ENCODE measurements at regions not wholly inside any gene's neighbourhood (a gene's known extent, or its start where the extent isn't known, plus 50 kb on each side); places are given as distances from the start of the nearest gene placed in this dataset.

DNA sequence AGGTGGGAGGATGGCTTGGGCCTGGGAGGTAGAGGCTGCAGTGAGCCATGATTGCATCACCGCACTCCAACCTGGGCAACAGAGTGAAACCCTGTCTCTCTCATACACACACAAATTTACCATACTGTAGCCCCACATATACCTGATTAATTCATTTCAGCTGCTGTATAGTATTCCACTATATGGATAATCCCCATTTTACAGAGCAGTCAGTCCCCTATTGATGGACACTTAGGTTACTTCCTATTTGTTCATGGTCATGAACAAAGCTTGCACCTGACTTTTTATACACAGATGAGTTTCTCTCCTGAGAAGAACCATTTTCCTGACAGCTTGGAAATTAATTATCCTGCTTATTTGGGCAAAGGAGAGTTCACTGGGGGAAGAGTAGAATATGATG, 59.2 kb downstream of the EMX2 start:
- FAIRE-seq, result no peak
- H3K27ac ChIP-seq, result no peak overlapping the region
- ATAC-seq, result no peak
- H3K4me3 ChIP-seq, result no peak overlapping the region
- WGBS (ENCODE audit: missing lambda C conversion rate), result 75% methylated on average over 1 of the region's 1 CpG
- no peaks in the 10 kb centered on the region for H3K4me1 ChIP-seq
- no peak for DNase-seq (ENCODE audit: low read depth in 1 of 2, low spot score in 1 of 2)
- no peak for TF ChIP-seq CEBPB (IDR thresholded peaks at IDR 0.05)
- TF ChIP-seq JUN (IDR thresholded peaks at IDR 0.05), result no peak
- no peak for TF ChIP-seq MAFK (IDR thresholded peaks at IDR 0.05; ENCODE audit: partially characterized antibody)
- no peak for TF ChIP-seq RNF2 (IDR thresholded peaks at IDR 0.05; ENCODE audit: borderline replicate concordance, low read depth)
- TF ChIP-seq, protein P1, sequence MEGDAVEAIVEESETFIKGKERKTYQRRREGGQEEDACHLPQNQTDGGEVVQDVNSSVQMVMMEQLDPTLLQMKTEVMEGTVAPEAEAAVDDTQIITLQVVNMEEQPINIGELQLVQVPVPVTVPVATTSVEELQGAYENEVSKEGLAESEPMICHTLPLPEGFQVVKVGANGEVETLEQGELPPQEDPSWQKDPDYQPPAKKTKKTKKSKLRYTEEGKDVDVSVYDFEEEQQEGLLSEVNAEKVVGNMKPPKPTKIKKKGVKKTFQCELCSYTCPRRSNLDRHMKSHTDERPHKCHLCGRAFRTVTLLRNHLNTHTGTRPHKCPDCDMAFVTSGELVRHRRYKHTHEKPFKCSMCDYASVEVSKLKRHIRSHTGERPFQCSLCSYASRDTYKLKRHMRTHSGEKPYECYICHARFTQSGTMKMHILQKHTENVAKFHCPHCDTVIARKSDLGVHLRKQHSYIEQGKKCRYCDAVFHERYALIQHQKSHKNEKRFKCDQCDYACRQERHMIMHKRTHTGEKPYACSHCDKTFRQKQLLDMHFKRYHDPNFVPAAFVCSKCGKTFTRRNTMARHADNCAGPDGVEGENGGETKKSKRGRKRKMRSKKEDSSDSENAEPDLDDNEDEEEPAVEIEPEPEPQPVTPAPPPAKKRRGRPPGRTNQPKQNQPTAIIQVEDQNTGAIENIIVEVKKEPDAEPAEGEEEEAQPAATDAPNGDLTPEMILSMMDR (IDR thresholded peaks at IDR 0.05), result no peak
- no peak for TF ChIP-seq MAX (IDR thresholded peaks at IDR 0.05)
- TF ChIP-seq RAD21 (conservative IDR thresholded peaks at IDR 0.05 in 1 of 2, IDR thresholded peaks at IDR 0.05 in 1 of 2), result no peak
- no peak for TF ChIP-seq RARB (CRISPR knock-in tag; IDR thresholded peaks at IDR 0.05)
- no peak for TF ChIP-seq GATA3 (IDR thresholded peaks at IDR 0.05; ENCODE audit: borderline replicate concordance)
- no peak for TF ChIP-seq ZSCAN20 (CRISPR knock-in tag; IDR thresholded peaks at IDR 0.05)
- TF ChIP-seq HEYL (CRISPR knock-in tag; IDR thresholded peaks at IDR 0.05), result no peak
- no peak for TF ChIP-seq ESRRA (IDR thresholded peaks at IDR 0.05; ENCODE audit: borderline replicate concordance, low read length)
- no peak for TF ChIP-seq KDM5A (IDR thresholded peaks at IDR 0.05)
- TF ChIP-seq CBX2 (IDR thresholded peaks at IDR 0.05; ENCODE audit: borderline replicate concordance, low read depth), result no peak
- no peak for TF ChIP-seq NFE2L2 (conservative IDR thresholded peaks at IDR 0.05; ENCODE audit: low read length)
- TF ChIP-seq JUNB (IDR thresholded peaks at IDR 0.05), result no peak
- POLR2A ChIA-PET, result no interaction called here
- H3K9me3 ChIP-seq, result no peaks in the 10 kb centered on the region
- CTCF ChIA-PET, result interaction anchor here (1.5 kb wide), 1 partner anchor 105 kb away, joined by 3 read pairs; no protein-coding TSS in a partner anchor
- H3K4me2 ChIP-seq, result no peak overlapping the region

- DNase-seq (ENCODE audit: low read depth in 1 of 2, low spot score in 1 of 2) (no peak), ATAC-seq (no peak), FAIRE-seq (no peak)
- ChIA-PET CTCF (no interaction called here), POLR2A (no interaction called here)
- Histone ChIP-seq H3K4me1 (no peaks in the 10 kb centered on the region), H3K9me3 (no peaks in the 10 kb centered on the region), H3K4me2 (no peak overlapping the region), H3K27ac (no peak overlapping the region), H3K4me3 (no peak overlapping the region)
- no peak for TF ChIP-seq RNF2 (IDR thresholded peaks at IDR 0.05; ENCODE audit: borderline replicate concordance, low read depth)
- TF ChIP-seq JUNB (IDR thresholded peaks at IDR 0.05), result no peak
- TF ChIP-seq, protein P2, sequence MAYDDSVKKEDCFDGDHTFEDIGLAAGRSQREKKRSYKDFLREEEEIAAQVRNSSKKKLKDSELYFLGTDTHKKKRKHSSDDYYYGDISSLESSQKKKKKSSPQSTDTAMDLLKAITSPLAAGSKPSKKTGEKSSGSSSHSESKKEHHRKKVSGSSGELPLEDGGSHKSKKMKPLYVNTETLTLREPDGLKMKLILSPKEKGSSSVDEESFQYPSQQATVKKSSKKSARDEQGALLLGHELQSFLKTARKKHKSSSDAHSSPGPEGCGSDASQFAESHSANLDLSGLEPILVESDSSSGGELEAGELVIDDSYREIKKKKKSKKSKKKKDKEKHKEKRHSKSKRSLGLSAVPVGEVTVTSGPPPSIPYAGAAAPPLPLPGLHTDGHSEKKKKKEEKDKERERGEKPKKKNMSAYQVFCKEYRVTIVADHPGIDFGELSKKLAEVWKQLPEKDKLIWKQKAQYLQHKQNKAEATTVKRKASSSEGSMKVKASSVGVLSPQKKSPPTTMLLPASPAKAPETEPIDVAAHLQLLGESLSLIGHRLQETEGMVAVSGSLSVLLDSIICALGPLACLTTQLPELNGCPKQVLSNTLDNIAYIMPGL (CRISPR knock-in tag; IDR thresholded peaks at IDR 0.05; ENCODE audit: borderline replicate concordance), result no peak
- TF ChIP-seq CHD4 (IDR thresholded peaks at IDR 0.05; ENCODE audit: borderline replicate concordance), result no peak
- no peak for TF ChIP-seq FOSB (CRISPR knock-in tag; IDR thresholded peaks at IDR 0.05)
- TF ChIP-seq NPAS2 (CRISPR knock-in tag; IDR thresholded peaks at IDR 0.05; ENCODE audit: borderline replicate concordance), result no peak
- WGBS (ENCODE audit: missing lambda C conversion rate), result 51% methylated on average over 6 of the region's 6 CpGs
Measured at GRCh38 chr10:117603081-117603480, 60.5 kb downstream of the EMX2 start.

DNA sequence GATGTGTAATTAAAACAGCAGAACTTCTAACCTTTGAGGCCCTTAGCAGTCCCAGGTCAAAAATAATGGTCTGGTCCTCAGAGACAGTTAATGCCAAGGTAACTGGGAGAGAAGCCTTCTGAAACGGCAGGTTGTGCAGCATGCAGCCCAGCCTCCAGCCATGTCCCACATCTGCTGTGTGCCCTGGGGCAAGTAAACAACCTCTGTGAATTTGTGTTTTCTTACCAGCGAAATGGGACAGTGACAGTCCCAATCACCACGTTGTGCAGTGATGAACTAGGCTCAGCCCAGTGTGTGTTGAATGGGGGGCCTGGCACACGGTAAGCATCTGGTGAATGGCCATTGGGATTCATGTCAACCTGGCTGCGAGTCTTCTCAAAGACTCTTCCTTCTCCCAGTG, 61.2 kb downstream of the EMX2 start:
- 13% methylated on average over 5 of the region's 5 CpGs for WGBS (ENCODE audit: missing lambda C conversion rate)
- POLR2A ChIA-PET, result no interaction called here
- TF ChIP-seq CHD2 (IDR thresholded peaks at IDR 0.05; ENCODE audit: low read length, partially characterized antibody), result no peak
- no peak for TF ChIP-seq RAD21 (conservative IDR thresholded peaks at IDR 0.05 in 1 of 2, IDR thresholded peaks at IDR 0.05 in 1 of 2)
- no peak for TF ChIP-seq NPAS2 (CRISPR knock-in tag; IDR thresholded peaks at IDR 0.05; ENCODE audit: borderline replicate concordance)
- TF ChIP-seq HDAC2 (IDR thresholded peaks at IDR 0.05), result no peak
- TF ChIP-seq REST (IDR thresholded peaks at IDR 0.05), result no peak
- TF ChIP-seq SMC3 (IDR thresholded peaks at IDR 0.05), result no peak
- no peak for TF ChIP-seq EHMT2 (IDR thresholded peaks at IDR 0.05; ENCODE audit: low read depth)
- no peak for TF ChIP-seq ZC3H11A (IDR thresholded peaks at IDR 0.05)
- no peak for TF ChIP-seq BHLHE40 (IDR thresholded peaks at IDR 0.05; ENCODE audit: low read depth, low read length)
- no peak for TF ChIP-seq MAX (IDR thresholded peaks at IDR 0.05)
- no peak for TF ChIP-seq ZFP36 (IDR thresholded peaks at IDR 0.05; ENCODE audit: borderline replicate concordance, partially characterized antibody)
- no peak for TF ChIP-seq RNF2 (IDR thresholded peaks at IDR 0.05; ENCODE audit: borderline replicate concordance, low read depth)
- no peak for TF ChIP-seq POLR2A (IDR thresholded peaks at IDR 0.05; ENCODE audit: low read length)
- no peak for TF ChIP-seq CHD4 (IDR thresholded peaks at IDR 0.05; ENCODE audit: borderline replicate concordance)

More for the DNA sequence above, 61.2 kb downstream of the EMX2 start:
- no peak for FAIRE-seq
- no peak for DNase-seq (ENCODE audit: low read depth in 1 of 2, low spot score in 1 of 2)
- no peak overlapping the region for H3K4me2 ChIP-seq
- H3K4me1 ChIP-seq, result peaks cover 4% of the 10 kb centered on the region
- no peak overlapping the region for H3K4me3 ChIP-seq
- ATAC-seq, result no peak; a peak in 2 of 6 replicates
- CTCF ChIA-PET, result no interaction called here
- H3K9me3 ChIP-seq, result no peaks in the 10 kb centered on the region
- no peak overlapping the region for H3K27ac ChIP-seq

All from A549 (cell line).